GM19467 (cell line): ENCODE measurements at regions not wholly inside any gene's neighbourhood (a gene's known extent, or its start where the extent isn't known, plus 50 kb on each side); places are given as distances from the start of the nearest gene placed in this dataset.

ENCODE experiments used
- ATAC-seq: cut with Tn5 transposase; IDR thresholded peaks from one replicate; pipeline ENCODE4 v1.9.1; 2021; ENCODE audit warnings: mild to moderate bottlenecking, moderate library complexity; ENCODE audit not compliant: unreplicated experiment

DNA sequence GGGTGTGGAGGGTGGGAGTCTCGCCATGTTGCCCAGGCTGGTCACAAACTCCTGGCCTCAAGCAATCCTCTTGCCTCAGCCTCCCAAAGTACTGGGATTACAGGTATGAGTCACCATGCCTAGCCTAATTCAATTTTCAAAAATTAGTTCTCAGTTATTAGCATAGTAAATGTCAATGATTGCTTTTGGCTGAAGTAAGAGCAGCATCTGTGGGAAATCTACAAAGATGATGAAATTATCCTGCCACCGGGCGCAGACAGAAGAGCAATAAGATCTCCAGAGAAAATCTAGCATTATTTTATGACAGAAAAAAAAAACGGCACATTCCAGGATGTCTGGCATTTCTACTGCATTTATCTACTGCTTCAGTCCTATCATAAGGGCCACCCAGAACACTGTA is 97.9 kb upstream of the DAAM1 start:
- no peak for ATAC-seq

DNA sequence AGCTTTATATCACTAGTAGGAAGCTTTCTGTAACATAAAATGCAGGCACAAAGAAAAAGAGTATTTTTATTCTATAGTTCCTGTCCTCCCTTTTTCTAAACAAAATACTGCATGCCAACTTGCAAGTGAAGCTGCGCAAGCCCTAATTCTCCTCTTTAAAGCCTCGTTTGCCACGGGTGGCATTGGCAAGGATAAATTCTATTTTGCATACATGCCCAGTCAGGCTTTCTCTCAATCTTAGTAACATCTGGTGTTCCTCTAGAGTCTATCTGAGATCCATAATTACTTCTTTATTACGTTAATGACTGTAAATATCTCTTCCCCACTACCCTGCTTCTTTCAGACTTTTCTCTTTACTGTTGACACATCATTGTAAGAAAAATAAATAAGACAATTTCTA is 97.1 kb upstream of the DAAM1 start:
- no peak for ATAC-seq

DNA sequence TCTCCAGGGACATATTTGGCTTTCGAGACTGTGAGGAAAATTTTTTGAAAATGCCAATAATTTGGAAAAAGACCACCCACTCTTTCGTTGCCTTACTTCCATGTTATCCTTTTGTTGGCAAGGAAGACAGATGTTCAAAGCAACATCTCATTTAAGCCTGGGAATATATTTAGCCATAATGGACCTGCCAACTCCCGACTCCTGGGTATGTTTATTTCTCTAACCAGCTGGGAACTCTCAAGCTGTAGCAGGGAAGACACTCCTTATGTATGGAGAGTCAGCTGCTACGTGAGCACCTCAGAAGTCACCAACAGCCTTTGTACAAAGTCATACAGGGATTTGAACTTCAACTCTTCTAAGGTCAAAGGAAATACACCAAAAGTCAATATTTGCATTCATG is 96.5 kb upstream of the DAAM1 start:
- ATAC-seq = no peak

DNA sequence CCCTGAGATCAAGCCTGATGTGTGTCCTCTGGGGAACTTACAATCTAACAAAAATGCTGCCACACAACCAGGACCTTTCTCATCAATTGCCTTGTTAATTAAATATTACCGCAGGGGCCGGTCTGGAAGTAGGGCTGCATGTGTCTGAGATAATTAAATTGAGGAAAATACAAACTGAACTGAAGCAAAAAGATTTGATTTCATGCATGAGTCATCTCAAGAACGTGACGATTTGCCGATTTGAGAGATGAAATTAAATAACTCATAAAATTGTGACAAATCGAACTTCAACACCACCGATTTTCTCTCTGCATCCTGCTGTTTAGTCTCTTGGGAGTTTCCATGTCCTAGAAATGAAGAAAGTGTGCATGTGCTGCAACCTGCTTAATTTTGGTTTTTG is 94.6 kb upstream of the DAAM1 start:
- ATAC-seq = no peak

DNA sequence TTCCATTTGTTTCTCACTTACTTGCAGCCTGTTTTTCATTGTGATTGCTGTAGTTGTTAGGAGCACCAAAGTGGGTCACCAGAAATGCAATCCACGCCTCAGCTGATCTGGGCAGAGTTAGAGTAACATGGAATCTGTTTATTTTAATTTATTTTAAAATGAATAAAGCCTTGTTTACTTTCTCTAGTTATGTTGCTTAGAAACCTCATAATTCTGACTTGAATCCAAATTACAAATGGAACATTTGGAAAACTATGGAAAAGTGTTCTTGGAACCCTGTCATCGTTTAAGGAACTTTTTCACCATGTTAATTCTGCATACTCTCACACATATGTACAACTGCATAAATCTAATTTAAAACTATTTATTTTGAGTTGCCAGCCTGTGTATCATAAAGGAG is 92.2 kb upstream of the DAAM1 start:
- no peak for ATAC-seq

DNA sequence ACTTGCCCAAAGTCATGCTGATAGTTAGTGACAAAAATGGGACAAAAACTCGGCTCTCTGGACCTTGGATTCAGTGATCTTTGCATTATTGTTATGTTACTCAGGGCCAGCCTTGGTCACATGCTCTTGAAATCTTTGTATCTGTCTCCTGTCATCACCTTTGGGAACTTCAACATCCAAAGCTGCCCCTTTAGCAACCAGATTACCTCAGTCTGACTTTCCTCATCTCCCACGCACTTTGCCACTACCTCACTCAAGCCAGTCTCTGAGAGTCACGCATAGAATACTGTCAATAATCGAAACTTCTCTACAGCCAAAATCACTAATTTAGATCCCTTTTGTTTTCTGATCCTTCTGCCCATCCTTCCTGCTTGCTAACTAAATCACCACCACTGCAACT is 90.8 kb upstream of the DAAM1 start:
- no peak for ATAC-seq

DNA sequence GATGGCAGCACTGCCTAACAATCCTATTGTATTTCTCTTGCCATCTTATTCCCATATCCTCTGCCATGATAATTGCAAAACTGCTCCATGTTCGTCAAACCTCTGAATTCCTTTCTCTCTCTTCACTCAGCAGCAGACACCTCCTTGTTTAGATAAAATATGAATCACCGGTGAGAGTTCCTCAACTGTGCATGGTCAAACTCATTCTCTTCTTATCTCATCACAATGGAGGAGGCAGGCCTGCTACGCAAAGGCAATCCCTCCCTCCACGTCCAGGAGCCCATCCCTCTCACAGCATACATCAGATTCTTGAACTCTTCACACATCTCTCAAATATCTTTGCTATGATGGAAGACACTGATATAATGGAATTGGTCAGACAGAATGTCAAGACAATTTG is 90.1 kb upstream of the DAAM1 start:
- ATAC-seq = no peak

DNA sequence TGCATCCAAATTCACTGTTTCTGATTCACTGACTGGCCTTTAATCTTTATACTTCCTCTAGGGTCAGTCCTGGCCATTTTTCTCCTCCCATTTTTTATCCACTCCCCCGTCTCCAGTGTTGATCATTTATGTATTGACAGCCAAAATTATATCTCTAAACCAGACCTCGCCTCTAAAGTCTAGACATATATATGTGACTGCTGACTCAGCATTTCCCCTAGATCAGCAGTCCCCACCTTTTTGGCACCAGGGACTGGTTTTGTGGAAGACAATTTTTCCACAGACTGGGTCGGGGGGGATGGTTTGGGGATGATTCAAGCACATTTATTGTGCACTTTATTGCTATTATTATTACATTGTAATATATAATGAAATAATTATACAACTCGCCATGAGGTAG is 88.3 kb upstream of the DAAM1 start:
- no peak for ATAC-seq

DNA sequence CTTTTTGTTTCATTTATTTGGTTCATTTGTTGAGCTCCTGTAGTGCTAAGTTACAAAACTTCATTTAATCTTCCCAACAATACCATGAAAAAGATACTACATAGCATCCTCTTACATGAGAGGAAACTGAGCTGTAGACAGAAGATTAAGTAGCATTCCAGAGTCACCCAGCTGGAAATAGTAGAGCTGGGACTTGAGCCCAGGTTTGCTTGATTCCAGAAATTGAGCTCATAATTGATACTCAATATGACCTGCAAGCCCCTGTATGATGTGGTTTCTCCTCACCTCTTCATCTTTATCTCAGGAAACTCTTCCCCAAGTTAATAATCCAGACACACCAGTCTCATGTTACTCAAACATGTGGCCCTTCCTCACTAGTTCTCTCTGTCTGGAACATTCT is 87.0 kb upstream of the DAAM1 start:
- ATAC-seq = no peak

DNA sequence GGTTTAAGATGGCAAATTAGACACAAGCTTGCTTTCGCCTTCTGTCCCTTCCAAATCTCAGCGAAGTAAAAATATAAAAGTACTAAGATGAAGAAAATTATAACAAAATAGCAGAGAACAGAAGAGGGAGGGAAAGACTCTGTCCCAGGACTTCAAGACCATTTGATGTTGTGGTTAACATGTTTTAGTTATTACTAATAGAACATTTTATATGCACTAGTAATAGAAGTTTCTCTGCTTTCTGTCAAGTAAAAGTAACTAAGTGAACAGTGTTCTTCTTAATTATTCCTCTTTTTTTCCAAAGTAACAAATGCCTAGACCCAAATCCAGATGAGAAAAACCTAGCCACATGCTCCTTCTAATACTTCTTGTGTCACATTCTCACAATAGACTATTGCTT is 85.1 kb upstream of the DAAM1 start:
- no peak for ATAC-seq

DNA sequence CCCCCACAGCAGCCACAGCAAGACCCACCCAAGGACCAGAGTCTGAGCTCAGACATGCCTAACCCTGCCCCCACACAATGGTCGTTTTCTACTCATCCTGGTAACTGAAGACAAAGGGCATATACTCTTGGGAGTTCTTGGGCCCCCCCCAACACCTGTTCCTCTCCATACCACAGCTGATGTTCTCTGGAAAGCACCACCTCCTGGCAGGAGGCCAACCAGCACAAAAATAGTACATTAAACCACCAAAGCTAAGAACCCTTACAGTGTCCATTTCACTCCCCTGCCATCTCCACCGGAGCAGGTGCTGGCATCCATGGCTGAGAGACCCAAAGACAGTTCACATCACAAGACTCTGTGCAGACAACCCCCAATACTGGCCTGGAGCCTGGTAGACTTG is 80.6 kb upstream of the DAAM1 start:
- no peak for ATAC-seq

DNA sequence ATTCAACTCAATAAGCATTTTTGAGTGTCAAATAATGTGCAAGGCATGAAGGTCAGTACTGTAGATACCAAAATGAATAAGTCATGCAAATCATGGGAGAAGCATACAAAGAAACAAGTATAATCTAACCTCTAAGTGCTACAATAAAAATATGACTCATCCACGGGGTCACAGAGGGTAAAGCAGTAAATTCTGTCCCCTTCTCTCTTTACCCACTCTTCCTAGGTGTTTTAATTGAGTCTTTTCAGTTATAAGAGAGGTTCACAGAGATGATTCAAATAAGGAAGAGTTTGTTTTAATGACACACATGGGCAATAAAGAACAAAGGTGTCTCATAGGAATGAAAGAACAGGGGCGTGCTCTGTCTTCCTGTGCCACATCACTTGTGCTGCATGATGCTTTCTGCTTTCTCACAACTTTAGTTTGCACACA is 71.5 kb upstream of the DAAM1 start:
- ATAC-seq = no peak

DNA sequence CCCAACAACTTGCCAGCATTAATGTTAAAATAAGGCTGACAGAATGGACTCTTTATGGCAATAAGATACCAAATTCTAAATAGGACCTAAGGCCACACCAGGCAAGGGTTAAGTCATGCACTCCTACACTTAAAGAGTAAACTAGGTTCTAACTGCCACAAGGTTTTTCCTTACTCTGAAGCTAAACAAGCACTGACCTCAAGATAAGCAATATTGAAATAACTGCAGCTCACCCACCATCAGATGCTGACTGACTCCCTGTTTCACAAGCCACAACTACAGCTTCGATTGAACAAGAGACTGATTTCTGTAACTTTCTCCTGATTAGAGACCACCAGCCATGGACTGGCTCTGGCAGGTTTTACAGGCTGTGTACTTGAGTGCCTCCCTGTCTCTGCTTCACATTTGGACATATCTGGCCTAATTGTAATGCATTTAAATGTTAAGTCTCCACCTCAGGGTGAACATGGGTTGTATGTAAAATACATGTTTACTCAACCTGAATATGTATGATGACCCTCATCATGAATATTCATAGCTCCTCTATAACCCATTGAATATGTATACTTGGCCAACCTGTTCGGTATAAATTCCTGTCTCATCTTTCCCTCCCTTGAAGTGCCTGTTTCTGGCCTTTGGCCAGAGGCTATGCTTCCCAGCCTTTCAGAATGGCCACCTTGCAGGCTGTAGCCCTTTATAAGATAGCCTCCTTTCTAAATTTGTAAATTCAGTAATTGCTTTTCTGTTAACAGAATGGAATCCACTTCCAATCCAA is 70.5 kb upstream of the DAAM1 start:
- no peak for ATAC-seq

DNA sequence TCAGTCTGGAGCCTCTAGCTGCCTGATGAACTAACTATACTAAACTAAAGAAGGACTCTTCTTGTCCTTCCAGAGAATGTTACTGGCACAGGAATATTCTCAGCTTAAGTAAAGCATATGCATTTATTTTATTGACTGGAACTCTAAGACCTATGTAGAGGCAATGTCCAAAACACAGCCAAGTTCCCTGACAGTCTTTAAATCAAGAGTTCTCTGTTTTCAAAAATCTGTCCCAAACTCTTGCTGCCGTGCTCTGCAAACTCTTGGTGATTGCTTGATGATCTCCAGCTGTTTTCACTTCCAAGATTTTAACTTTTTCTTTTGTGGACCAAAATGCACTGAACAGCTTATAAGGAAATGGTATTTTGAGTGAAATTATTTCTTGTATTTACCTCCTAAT is 67.5 kb upstream of the DAAM1 start:
- no peak for ATAC-seq

DNA sequence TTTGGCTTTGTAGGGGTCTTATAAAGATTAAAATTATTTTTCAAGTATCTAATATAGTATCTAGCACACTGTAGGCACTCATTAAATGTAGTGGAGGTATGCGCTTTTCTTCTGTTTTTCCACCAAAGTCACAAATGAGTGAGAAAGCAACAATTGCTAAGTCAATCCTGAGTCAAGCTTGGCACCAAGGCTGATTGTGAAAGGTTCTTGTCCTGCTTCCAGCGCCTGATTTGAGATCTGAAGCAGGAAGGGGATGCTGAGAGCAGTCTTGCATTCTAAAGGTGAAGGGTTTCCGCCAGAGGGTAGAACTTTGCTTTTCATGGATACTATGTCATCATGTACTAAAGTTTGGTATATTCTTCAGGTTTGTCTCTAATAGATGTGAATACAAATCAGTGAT is 64.9 kb upstream of the DAAM1 start:
- no peak for ATAC-seq

DNA sequence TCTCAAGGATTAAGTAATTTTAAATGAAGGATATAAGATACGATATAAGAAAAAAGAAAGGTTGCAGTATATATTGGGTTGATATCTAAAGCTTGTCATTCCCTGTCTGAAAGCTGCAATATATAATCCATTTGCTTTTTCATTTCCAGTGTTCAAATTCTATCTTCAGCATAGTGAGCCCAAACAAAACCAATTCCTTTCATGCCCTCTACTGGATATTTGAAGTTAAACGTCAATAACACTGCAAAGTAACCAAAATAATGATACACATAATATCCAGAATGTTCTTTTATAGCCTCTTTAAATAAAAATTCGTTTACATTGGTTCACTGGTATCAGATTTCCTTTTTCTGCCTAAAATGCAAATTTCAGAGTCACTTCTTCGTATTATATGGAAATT is 64.5 kb upstream of the DAAM1 start:
- ATAC-seq = no peak

DNA sequence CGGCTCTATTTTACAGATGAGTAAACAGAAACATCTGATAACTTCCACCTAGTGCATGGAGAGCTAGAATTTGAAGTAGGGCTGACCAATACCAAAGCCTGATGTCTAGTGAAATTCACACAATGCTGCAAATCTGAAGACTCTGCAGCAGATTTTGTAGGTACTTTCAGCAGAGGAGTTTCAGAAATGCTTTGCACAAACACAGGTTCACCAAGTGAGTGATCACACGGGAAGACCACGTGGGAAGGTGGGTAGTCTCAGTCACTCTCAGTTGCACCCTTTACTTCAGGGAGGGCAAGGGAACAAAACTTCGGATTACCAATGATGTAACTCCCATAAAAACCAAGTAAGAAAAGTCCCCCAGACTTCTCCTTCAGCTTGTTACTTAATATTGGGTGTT is 63.3 kb upstream of the DAAM1 start:
- no peak for ATAC-seq

DNA sequence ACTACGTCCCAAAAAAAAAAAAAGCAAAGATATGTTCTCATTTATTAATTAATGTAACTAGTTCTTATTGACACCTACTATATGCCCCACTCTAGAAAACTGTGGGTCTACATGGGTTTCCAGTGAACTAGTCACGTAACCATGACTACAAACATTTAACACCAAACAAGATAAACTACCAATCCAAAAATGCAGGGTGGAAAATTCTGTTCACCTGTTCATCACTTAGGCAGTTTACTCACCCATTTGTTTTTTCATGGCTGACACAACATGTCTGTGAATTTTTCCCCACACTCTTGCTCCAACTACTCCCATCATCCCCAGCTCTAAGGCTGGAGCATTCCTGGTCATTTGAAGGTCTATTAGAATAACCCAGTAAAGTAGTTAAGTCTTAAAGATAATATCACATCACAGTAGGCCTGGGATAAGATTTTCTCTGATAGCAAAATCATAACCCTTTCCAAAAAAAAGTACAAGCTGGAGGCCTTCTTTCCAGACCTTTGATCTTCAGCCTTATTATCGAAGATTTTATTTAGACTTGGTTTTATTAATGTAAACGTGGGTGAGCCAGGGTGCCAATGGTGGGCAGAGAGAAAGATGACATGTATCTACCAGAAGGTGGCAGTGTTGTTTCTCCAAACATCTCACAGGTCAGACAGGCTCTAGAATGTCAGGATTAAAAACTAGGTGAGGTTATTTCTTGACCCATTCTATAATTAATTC is 61.6 kb upstream of the DAAM1 start:
- peak; percentile 89 for ATAC-seq

DNA sequence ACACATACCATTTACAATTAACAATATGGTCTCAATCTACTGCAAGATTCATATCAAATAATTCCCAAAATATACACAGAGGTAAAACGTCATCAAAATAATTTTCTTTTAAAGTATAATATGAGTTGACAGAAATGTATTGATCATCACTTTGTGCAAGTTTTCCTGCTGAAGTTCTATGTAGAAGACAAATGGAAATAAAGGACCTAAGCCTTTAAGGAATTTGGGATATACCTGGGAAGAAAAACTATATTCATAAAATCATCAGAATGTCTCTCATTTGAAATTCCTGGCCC is 61.1 kb upstream of the DAAM1 start:
- no peak for ATAC-seq

DNA sequence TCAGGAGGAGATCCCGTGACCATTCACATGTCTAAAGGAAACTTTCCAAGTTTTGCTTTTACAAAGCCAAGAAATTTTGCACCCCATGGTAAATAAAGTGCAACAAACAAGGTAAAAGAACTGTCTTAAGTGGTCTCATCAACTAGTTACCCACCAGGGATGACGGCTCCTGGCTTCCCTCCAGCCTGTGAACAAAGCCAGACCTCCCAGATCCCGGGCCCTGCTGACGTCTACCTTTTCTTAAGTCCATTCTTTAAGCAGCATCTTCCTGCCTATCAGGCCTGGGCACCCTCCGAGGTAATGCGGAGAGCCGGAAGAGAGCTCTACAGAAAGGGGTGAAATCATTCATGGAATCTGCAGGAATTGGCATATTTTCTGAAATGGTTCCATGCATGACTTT is 58.0 kb upstream of the DAAM1 start:
- ATAC-seq = no peak

DNA sequence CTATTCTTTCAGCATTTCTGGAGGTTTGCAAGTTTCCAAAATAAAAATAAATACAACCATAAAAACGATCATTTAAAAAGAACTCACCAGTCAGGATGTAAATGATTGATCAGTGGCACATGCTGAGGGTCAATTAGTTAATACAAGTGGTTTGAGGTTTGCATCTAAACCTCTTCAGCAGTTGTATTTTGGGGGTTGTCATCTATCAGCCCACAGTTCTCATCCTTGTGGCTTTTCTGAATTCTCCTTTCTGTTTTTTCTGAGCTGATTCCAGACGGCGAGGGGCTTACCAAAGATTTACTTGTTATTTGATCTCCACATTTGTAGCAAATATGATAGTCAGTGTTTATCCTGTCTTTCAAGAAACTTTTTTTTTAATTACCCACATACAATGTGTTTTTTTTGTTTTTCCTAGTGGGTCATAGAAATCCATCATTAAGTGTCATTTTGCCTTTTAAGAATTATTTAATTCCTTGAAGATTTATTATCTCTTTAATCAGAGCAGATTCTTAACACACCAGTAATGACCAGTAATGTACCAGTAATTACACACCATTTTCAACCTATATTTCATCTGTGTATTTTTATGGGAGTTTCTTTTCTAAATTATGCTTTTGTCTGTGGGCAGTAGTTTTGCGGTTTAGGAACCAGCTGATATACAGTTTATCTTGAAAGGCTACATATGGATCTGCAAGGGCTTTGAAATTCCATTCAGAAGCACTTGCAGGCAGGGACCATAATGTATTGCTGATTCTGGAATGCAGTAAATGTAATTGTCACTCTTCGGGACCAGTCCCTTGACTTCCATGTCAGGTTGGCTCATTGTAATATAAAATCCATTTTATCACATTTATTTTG is 56.3 kb upstream of the DAAM1 start:
- no peak for ATAC-seq
